DMS79 treated with DMSO at 0.1 percent for 48 hours (cell line): ENCODE measurements at regions not wholly inside any gene's neighbourhood (a gene's known extent, or its start where the extent isn't known, plus 50 kb on each side); places are given as distances from the start of the nearest gene placed in this dataset.
"Not testable (repeated sequence)": the region's sequence is repeated elsewhere in the genome, so short reads cannot be mapped to it uniquely, and the experiment has no call there.

Experiments
- DNase-seq: peaks from one replicate; lab custom pipeline; 2025; lab: John Stamatoyannopoulos, UW

DNA sequence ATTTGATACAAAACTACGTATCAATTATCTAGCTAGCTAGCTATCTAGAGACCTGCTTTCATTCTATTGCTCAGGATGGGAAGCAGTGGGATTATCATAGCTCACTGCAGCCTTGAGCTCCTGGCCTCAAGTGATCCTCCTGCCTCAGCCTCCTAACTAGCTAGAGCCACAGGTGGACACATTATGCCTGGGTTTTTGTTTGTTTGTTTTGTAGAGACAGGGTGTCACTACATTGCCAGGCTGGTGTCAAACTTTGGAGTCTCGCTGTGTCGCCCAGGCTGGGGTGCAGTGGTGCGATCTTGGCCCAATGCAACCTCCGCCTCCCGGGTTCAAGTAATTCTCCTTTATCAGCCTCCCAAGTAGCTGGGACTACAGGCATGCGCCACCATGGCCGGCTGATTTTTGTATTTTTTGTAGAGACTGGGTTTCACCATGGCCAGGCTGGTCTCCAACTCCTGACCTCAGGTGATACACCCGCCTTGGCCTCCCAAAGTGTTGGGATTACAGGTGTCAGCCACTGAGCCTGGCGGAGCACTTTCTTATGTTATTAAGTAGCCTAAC, 122.5 kb upstream of the FBXO28 start:
- DNase-seq, result not testable (repeated sequence)

DNA sequence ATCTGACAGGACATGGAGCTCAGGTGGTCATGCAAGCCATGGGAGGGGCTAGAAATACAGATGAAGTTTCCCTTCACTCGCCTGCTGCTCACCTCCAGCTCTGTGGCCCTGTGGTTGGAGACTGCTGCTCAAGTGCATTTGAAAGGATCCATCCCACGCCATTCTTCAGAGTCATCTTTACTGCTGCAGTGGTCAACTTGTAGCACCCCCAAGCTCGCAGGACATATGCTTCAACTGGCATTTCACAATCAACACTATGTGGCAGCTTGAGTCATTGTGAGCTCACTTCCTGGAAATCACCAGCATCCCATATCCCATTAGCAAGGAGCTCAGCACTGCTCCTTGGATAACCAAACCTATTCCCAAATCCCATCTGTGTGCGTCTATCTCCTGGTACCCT, 116.2 kb upstream of the TP53BP2 start:
- not testable (repeated sequence) for DNase-seq

DNA sequence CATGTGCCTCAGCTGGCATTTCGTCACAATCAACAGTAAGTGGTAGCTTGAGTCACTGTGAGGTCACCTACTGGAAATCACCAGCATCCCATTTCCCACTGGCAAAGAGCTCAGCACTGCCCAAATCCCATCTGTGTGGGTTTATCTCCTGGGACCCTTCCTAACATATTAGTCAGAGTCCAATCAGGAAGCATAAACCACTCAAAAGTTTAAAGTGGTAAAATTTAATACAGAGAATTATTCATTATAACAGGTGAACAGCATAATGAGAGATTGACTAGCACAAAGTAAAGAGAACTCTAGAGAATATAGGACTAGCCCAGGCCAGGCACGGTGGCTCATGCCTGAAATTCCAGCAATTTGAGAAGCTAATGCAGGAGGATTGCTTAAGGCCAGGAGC, 107.1 kb upstream of the TP53BP2 start:
- not testable (repeated sequence) for DNase-seq

DNA sequence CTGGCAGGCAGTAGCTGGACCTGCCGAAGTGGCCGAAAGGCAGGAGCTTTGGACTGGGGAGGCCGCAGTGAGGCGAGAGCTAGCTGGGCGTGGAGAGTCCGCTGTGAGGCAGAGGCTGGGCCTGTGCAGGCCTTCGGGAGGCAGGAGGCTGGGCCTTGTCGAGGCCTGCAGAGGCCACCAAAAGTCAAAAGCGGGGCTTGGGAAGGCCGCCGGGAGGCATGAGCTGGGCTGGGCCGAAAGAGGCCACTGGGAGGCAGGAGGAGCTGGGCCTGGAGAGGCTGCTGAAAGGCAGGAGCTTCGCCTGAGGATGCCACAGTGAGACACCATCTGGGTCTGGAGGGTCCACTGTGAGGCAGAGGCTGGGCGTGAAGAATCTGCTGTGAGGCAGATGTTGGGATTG, 105.8 kb upstream of the TP53BP2 start:
- not testable (repeated sequence) for DNase-seq

DNA sequence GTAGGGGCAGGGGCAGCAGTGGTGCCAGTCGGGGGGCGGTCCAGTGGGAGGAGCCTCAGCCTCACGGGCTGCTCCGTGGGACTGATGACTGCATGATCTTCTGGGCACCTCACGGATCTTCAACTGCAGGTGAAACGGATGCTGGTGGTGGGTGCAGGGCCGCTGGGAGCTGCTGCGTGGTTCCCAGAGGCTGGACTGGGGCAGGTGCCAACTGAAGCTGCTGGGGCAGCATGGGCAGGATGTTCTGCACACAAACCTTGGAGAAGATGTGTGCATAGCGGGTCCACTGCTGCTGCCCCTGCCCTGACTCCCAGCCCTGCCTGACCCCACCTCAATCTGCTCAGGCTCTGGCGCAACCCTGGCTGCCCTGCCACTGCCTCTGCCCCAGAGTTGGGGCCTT, 104.2 kb upstream of the TP53BP2 start:
- not testable (repeated sequence) for DNase-seq

DNA sequence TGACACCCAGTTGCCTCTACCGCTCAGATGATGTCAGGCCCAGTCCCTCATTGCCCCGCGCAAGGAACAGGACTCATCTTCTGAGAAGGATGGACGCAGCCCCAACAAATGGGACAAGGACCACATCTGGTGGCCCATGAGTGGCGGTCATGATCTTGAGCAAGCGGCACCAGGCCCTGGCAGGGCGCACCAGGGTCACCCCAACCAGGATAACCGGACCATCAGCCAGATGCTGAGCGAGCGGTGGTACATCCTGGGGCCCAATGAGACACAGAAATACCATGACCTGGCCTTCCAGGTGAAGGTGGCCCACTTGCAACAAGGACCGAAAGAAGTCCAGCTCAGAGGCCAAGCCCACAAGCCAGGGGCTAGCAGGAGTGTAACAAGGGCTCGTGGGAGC, 102.3 kb upstream of the TP53BP2 start:
- DNase-seq, result not testable (repeated sequence)

DNA sequence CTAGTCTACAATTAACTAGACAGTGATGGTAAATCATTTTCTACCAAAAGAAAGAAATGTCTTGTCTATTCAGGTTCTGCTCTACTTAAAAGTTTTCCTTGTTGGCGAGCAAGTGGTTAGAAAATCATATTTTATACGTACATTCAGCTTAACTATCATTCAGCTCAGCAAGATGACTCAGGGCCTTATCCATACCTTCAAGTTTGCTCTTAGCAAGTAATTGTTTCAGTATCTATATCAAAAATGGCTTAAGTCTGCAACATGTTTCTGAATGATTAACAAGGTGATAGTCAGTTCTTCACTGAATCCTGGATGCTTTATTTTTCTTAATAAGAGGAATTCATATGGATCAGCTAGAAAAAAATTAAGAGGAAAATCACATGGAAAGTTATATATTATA, 90.8 kb upstream of the TP53BP2 start:
- not testable (repeated sequence) for DNase-seq

DNA sequence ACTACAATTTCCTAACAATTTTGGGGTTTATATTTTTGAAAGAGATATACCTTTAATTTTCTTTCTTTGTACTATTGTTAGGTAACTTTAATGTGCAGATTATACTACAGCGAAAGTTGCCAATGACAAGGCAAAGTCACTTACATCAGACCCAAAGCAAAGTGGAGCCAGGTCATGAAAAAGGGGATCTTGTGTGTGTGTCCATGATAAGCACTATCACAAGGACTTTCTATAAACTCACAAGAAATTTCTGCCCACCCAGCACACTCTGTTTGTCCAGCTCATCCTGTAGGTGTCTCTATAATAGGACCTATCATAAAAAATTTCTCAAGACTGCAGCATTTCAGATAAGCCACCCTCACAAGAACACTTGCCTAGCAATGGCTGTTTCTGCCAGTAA, 85.7 kb upstream of the TP53BP2 start:
- DNase-seq, result not testable (repeated sequence)

DNA sequence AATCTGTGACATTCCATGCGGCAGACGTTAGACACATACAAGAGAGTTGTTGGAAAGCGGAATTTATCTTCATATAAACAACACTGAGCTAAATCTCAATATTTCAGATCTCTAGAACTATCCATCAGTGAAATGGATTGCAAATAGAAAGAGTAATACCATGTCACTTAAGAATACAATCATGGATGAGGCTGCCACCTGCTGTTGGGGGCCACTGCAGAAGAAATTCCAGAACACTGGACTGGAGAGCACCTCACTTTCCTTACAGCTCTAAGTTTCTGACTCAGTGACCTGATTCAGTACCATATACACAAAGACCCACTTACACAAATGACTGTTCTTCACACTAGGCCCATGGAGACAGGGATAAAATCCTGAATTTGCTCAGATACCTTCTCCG, 75.1 kb upstream of the TP53BP2 start:
- not testable (repeated sequence) for DNase-seq

DNA sequence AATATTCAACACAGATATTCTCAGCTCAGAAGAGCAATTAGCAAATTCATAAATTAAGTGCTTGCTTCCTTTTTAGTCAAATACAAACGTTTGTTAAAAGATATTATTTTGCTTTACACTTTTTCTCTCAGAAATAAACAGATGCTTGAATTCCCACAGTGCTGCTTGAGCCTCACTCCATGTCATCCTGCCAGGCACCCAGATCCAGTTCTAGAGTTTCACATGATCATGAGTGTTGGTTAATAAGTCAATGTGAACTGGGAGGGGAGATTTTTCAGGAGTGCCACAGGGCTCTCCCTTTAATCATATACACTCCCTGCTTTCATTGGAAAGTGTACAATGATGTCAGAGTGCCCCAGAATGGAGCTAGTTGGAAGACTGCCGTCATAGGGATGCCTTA, 69.7 kb upstream of the TP53BP2 start:
- DNase-seq, result not testable (repeated sequence)

DNA sequence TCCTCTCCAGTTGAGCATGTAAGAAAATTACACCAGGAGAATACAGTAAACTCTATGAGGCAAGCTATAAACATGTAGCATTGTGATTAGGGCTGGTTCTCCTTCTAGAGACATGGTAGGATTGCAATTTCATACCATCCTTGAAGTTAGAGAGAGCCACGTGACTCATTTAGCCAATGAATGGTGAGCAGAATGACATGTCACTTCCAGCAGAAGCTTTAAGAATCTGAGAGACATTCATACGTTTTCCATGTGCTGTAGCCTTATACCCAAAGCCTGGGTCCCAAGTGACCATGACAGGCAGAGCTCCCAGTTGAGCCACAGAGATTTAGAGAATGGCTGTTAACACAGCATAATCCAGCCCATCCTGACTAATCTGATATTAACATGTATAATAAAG, 68.0 kb upstream of the TP53BP2 start:
- not testable (repeated sequence) for DNase-seq

DNA sequence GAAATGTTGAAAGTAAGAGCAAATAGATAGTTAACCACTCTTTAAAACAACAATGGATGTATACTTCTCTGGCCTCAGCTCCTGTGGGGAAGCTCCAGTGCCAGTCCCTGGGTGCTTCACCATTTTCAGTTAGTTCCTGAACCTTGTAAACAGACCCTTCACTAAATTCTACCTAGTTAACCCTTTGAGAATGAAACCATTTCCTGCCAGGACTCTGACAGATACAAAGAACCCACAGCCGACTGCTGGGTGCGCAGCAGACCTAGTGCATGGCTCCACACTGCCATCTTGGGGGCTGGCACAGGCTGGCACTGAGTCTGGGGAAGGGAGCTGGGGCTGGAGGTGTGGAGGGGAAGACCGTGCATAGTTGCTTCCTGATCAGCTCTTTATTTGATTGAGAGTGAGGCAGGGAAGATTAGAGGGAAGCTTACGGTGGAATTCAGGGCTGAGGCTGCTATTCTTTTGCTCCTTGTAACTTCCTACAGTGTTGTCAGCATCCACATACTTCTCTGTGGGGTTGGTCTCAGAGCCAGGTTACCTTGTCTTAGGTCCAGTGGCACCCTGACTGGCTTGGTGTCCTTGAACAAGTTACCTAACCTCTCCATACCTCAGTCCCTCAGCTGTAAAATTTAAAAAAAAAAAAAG, 62.3 kb upstream of the TP53BP2 start:
- not testable (repeated sequence) for DNase-seq

DNA sequence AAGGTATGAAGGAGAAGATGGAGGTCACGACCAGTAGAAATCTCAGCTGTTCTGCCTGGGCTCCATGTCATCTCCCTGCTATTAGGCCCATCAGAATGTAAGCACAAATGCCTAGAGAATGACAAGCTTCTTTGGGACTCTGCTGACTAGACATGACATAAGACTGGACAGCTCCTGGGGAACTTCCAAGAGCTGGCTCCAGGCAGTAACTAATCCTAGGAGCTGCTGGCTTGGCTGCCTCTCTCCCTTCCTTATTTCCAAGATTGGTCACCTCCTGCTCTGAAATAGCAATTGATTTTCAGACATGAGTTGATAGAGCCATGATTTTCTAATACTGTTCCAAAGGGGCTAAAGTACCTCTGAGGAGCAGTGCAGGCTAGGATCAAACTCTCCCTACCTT, 57.5 kb upstream of the TP53BP2 start:
- DNase-seq, result not testable (repeated sequence)

DNA sequence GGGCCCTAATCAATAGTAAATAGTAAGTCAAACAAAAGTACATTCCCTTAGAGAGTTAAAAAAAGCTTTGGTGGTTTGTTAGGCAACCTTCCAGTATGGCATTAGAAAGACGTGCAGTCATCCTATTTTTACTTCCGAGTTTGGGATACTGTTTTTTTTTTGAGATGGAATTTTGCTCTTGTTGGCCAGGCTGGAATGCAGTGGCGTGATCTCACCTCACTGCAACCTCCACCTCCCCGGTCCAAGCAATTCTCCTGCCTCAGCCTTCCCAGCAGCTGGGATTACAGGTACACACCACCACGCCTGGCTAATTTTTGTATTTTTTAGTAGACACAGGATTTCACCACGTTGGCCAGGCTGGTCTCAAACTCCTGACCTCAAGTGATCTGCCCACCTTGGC, 54.0 kb upstream of the TP53BP2 start:
- DNase-seq, result not testable (repeated sequence)

DNA sequence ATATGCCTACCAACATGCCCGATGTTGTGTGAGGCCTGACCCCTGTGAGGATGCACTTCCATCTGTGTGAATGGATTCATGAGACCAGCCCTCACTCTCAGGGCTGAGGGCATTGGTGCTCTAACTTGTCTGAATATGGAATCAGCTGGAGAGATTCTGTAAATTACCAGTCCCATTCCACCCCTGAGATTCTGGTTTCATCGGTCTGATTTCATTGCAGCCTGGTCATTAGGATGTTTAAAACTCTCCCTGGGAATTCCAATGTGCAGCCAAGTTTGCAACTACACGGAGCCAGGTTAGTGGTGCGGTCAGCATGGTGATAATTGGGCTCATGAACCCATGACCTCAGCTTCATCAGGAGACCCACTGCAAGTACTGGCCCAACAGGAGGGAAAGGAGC, 51.4 kb upstream of the TP53BP2 start:
- not testable (repeated sequence) for DNase-seq

DNA sequence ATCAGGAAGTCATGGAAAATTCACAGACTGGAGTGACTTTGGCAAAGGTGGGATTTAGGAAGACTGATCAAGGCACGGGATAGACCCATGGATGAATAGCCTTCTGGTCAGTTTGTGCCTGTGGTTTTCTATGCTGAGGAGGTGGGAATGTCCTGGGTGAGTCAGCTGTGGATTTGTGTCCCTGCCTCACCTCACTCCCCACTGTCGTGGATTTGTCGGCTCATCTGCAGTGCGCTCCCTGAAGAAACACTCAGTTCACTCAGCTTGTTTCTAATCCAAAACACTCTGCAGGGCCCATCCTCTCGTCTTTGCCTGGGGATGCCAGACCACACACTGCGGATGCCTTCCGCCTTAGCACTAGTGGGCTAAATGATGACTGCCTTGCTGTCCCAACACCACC, 50.2 kb upstream of the TP53BP2 start:
- not testable (repeated sequence) for DNase-seq
